MM.1S (cell line): ENCODE measurements at regions not wholly inside any gene's neighbourhood (a gene's known extent, or its start where the extent isn't known, plus 50 kb on each side); places are given as distances from the start of the nearest gene placed in this dataset.

ENCODE experiments used
- DNase-seq: peaks from one replicate; pipeline ENCODE4 v3.0.0-alpha.2; 2015
- H2AFZ ChIP-seq: fragments of 300-600 bp; sonication (generic); 2 replicates; pipeline ENCODE4 v1.6.0; 2016; ENCODE audit warnings: antibody characterized with exemption, low read length
- H3F3A ChIP-seq: fragments of 300-600 bp; sonication (generic); 2 replicates; pipeline ENCODE4 v1.6.1; 2016; ENCODE audit warnings: mild to moderate bottlenecking, antibody characterized with exemption, low read length, moderate library complexity, mixed read lengths; ENCODE audit not compliant: insufficient read depth
- H3K27ac ChIP-seq: fragments of 300-600 bp; sonication (generic); 2 replicates; pipeline ENCODE4 v1.5.1; 2016; ENCODE audit warnings: mild to moderate bottlenecking, low read length
- H3K27me3 ChIP-seq: fragments of 300-600 bp; sonication (generic); replicated peaks from 2 replicates; pipeline ENCODE4 v1.6.0; 2016; ENCODE audit warnings: low read length; ENCODE audit not compliant: insufficient read depth
- H3K36me3 ChIP-seq: fragments of 300-600 bp; sonication (generic); replicated peaks from 2 replicates; pipeline ENCODE4 v1.6.1; 2016; ENCODE audit warnings: mild to moderate bottlenecking, low read length, mixed read lengths; ENCODE audit not compliant: insufficient read depth
- H3K4me1 ChIP-seq: fragments of 300-600 bp; sonication (generic); 2 replicates; pipeline ENCODE4 v1.6.1; 2016; ENCODE audit warnings: low read length, mixed read lengths
- H3K4me2 ChIP-seq: fragments of 300-600 bp; sonication (generic); 2 replicates; pipeline ENCODE4 v1.6.0; 2016; ENCODE audit warnings: low read depth, low read length
- H3K4me3 ChIP-seq: fragments of 300-600 bp; sonication (generic); 2 replicates; pipeline ENCODE4 v1.5.1; 2016; ENCODE audit warnings: low read length, mixed read lengths
- H3K79me2 ChIP-seq: fragments of 300-600 bp; sonication (generic); 2 replicates; pipeline ENCODE4 v1.6.1; 2016; ENCODE audit warnings: mixed run types, low read length, mixed read lengths
- H3K9ac ChIP-seq: fragments of 300-600 bp; sonication (generic); 2 replicates; pipeline ENCODE4 v1.6.1; 2016; ENCODE audit warnings: low read length, mixed read lengths
- H3K9me2 ChIP-seq: fragments of 300-600 bp; sonication (generic); replicated peaks from 2 replicates; pipeline ENCODE4 v1.6.1; 2016; ENCODE audit warnings: mild to moderate bottlenecking, low read length, mixed read lengths; ENCODE audit not compliant: insufficient read depth
- H3K9me3 ChIP-seq: fragments of 300-600 bp; sonication (generic); replicated peaks from 2 replicates; pipeline ENCODE4 v1.6.1; 2016; ENCODE audit warnings: mild to moderate bottlenecking, low read length, mixed read lengths; ENCODE audit not compliant: insufficient read depth
- H4K20me1 ChIP-seq: fragments of 300-600 bp; sonication (generic); 2 replicates; pipeline ENCODE4 v1.6.1; 2016; ENCODE audit warnings: mild to moderate bottlenecking, low read length, moderate library complexity, mixed read lengths; ENCODE audit not compliant: insufficient read depth
- EZH2 ChIP-seq: fragments of 300-600 bp; sonication (generic); optimal IDR thresholded peaks from 2 replicates; pipeline ENCODE3; 2017; ENCODE audit warnings: low read depth, mild to moderate bottlenecking, antibody characterized with exemption, low read length, mixed read lengths
- EZH2phosphoT487 ChIP-seq: fragments of 300-600 bp; sonication (generic); IDR thresholded peaks from 2 replicates; pipeline ENCODE4 v1.6.1; 2018; ENCODE audit warnings: antibody characterized with exemption, low read length
- TF ChIP-seq, protein P1 (sequence below): fragments of 300-600 bp; sonication (generic); IDR thresholded peaks from 2 replicates; pipeline ENCODE4 v1.5.1; 2016; ENCODE audit warnings: antibody characterized with exemption, low read length, mixed read lengths

DNA sequence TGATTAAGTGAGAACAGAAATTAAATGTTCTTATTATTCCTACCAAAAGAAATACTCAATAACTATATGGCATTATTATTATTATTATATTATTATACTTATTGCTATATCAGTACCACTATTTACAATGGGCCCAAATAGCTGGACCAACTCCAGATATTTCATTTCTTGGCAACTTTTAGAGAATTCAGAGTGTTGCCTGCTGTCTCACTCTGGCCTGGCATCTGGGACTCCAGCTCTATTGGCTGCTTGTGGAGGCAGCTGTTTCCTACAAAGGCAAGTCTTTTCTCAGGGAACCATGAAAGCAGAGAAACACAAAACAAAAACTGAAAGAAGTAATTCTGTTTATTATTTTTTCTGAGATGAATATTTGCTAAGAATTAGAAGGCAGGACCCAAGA lies 105.1 kb upstream of the SORCS1 start:
- H3K4me3 ChIP-seq = no peak overlapping the region
- H4K20me1 ChIP-seq = no peaks in the 10 kb centered on the region
- no peaks in the 10 kb centered on the region; the same call in 1 of the 2 replicates for H3K9me3 ChIP-seq
- H3F3A ChIP-seq = no peaks in the 10 kb centered on the region
- no peaks in the 10 kb centered on the region for H3K9me2 ChIP-seq
- H3K4me1 ChIP-seq = no peaks in the 10 kb centered on the region
- no peak overlapping the region for H2AFZ ChIP-seq
- no peaks in the 10 kb centered on the region for H3K79me2 ChIP-seq
- no peak for TF ChIP-seq EZH2phosphoT487
- no peak for TF ChIP-seq EZH2
- TF ChIP-seq, protein P1, sequence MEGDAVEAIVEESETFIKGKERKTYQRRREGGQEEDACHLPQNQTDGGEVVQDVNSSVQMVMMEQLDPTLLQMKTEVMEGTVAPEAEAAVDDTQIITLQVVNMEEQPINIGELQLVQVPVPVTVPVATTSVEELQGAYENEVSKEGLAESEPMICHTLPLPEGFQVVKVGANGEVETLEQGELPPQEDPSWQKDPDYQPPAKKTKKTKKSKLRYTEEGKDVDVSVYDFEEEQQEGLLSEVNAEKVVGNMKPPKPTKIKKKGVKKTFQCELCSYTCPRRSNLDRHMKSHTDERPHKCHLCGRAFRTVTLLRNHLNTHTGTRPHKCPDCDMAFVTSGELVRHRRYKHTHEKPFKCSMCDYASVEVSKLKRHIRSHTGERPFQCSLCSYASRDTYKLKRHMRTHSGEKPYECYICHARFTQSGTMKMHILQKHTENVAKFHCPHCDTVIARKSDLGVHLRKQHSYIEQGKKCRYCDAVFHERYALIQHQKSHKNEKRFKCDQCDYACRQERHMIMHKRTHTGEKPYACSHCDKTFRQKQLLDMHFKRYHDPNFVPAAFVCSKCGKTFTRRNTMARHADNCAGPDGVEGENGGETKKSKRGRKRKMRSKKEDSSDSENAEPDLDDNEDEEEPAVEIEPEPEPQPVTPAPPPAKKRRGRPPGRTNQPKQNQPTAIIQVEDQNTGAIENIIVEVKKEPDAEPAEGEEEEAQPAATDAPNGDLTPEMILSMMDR = no peak
- DNase-seq = no peak
- no peaks in the 10 kb centered on the region for H3K27me3 ChIP-seq
- H3K9ac ChIP-seq = no peak overlapping the region
- no peaks in the 10 kb centered on the region for H3K36me3 ChIP-seq
- no peak overlapping the region for H3K27ac ChIP-seq
- no peak overlapping the region for H3K4me2 ChIP-seq

- Histone ChIP-seq H3K9me3 (no peaks in the 10 kb centered on the region; the same call in 1 of the 2 replicates), H3K36me3 (no peaks in the 10 kb centered on the region), H3K4me2 (no peak overlapping the region), H3K79me2 (no peaks in the 10 kb centered on the region), H3K9me2 (no peaks in the 10 kb centered on the region), H3K27ac (no peak overlapping the region), H2AFZ (no peak overlapping the region), H4K20me1 (no peaks in the 10 kb centered on the region), H3K9ac (no peak overlapping the region), H3K4me1 (no peaks in the 10 kb centered on the region), H3F3A (no peaks in the 10 kb centered on the region), H3K27me3 (no peaks in the 10 kb centered on the region), H3K4me3 (no peak overlapping the region)
- no peak for DNase-seq
- TF ChIP-seq, protein P1 = no peak
- no peak for TF ChIP-seq EZH2
- no peak for TF ChIP-seq EZH2phosphoT487
Observed at GRCh38 chr10:107264742-107265141, 100.2 kb upstream of the SORCS1 start.

DNA sequence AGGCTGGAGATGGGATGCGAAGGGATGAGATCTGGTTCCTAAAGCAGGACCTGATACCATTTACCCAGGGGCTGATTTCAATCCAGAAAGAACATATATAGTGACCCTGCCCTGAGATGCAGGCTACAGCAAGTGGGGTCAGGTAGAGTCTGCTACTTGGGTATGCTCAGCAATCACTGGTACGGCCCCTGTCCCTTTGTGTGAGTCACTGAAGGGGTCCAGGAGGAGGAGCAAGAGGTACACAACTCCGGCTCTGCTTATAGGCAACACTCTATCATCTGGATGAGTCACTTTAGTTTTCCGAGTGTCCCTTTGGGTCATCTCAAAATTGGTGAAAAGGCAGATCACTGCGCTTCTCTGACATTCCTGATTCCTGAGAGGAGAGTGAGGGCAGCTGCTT lies 79.6 kb upstream of the SORCS1 start:
- Histone ChIP-seq H4K20me1 (no peaks in the 10 kb centered on the region), H3K79me2 (no peaks in the 10 kb centered on the region), H3K4me3 (no peak overlapping the region), H3F3A (no peaks in the 10 kb centered on the region), H3K9me2 (no peaks in the 10 kb centered on the region), H2AFZ (no peak overlapping the region), H3K9me3 (no peaks in the 10 kb centered on the region), H3K27ac (no peak overlapping the region), H3K36me3 (no peaks in the 10 kb centered on the region), H3K9ac (no peak overlapping the region), H3K27me3 (no peaks in the 10 kb centered on the region), H3K4me2 (no peak overlapping the region), H3K4me1 (no peaks in the 10 kb centered on the region)
- TF ChIP-seq EZH2phosphoT487 (no peak), EZH2 (no peak)
- TF ChIP-seq, protein P1 = no peak
- no peak for DNase-seq
